Panc1 (cell line): ENCODE measurements at regions not wholly inside any gene's neighbourhood (a gene's known extent, or its start where the extent isn't known, plus 50 kb on each side); places are given as distances from the start of the nearest gene placed in this dataset.

ENCODE experiments used
- ATAC-seq: fragments of 200-7000 bp; cut with Tn5 transposase; 2 replicates; pipeline ENCODE4 v1.9.1; 2020; ENCODE audit warnings: mild to moderate bottlenecking, moderate library complexity
- BruUV-seq: library from RNA; stranded (reverse); fragments of 400-500 nt; replicated peaks from 2 replicates; lab custom pipeline; 2021; lab: Mats Ljungman, UMichigan
- CTCF ChIA-PET: fragments of 300-600 bp; sonication (Branson Sonifier 250); formaldehyde crosslinking; loops from one replicate; lab custom pipeline; 2022; ENCODE audit warnings: antibody characterized with exemption; lab: Charles Lee
- POLR2A ChIA-PET: fragments of 300-600 bp; sonication (Branson Sonifier 250); formaldehyde crosslinking; loops from one replicate; lab custom pipeline; 2022; ENCODE audit warnings: antibody characterized with exemption; lab: Charles Lee
- DNase-seq: peaks from one replicate; pipeline ENCODE4 v3.0.0-alpha.2; 2010; ENCODE audit warnings: low read depth, low spot score
- H3K27ac ChIP-seq: 2 replicates; pipeline ENCODE4 v1.5.1; 2011; ENCODE audit warnings: mild to moderate bottlenecking, low read length, inconsistent platforms
- H3K27me3 ChIP-seq: fragments of 200-500 bp; sonication (Bioruptor generic); 2 replicates; pipeline ENCODE4 v1.6.0; 2014; ENCODE audit warnings: low read length, inconsistent platforms; ENCODE audit not compliant: control insufficient read depth, insufficient read depth
- H3K36me3 ChIP-seq: fragments of 200-500 bp; sonication (Bioruptor generic); 2 replicates; pipeline ENCODE4 v1.5.1; 2014; ENCODE audit warnings: inconsistent platforms, mild to moderate bottlenecking, low read length, moderate library complexity; ENCODE audit not compliant: control insufficient read depth, insufficient read depth
- H3K4me1 ChIP-seq: 2 replicates; pipeline ENCODE4 v1.5.1; 2011; ENCODE audit warnings: inconsistent platforms, mild to moderate bottlenecking, low read length, moderate library complexity; ENCODE audit not compliant: control insufficient read depth, insufficient read depth
- H3K4me3 ChIP-seq, 2 experiments: 2 replicates each; pipeline ENCODE4 v1.5.1; 2011 to 2012; ENCODE audit warnings: low read depth in 2 of 2, low read length in 2 of 2, mild to moderate bottlenecking in 2 of 2, inconsistent platforms in 1 of 2, moderate library complexity in 1 of 2
- H3K9me3 ChIP-seq: fragments of 200-500 bp; sonication (Bioruptor generic); 2 replicates; pipeline ENCODE4 v1.5.1; 2014; ENCODE audit warnings: low read depth, mild to moderate bottlenecking, inconsistent platforms, low read length, moderate library complexity; ENCODE audit not compliant: control insufficient read depth, insufficient read depth
- POLR2AphosphoS5 ChIP-seq: IDR thresholded peaks from 2 replicates; pipeline ENCODE4 v1.6.1; 2012; ENCODE audit warnings: mild to moderate bottlenecking, low read depth, low read length, moderate library complexity
- SIN3A ChIP-seq: IDR thresholded peaks from 2 replicates; pipeline ENCODE4 v1.6.1; 2012; ENCODE audit warnings: low read depth, mild to moderate bottlenecking, low read length, moderate library complexity, borderline replicate concordance; ENCODE audit not compliant: insufficient read depth
- TCF7L2 ChIP-seq: IDR thresholded peaks from 2 replicates; pipeline ENCODE4 v1.6.1; 2011; ENCODE audit warnings: mild to moderate bottlenecking, low read depth, low read length, inconsistent platforms
- in situ Hi-C: cut with HindIII; loops from 2 replicates; pipeline ENCODE4 v1.10.0; 2016; ENCODE audit warnings: low sequenced_read_pairs, low pct_unique_long_range_greater_than_20kb
- intact Hi-C: fragments of 100-400 bp; cut with micrococcal nuclease; formaldehyde crosslinking; loops from one replicate; pipeline ENCODE4 v1.10.0; 2022; ENCODE audit not compliant: unreplicated experiment
- TF ChIP-seq, protein P1 (sequence below): fragments of 450-650 bp; IDR thresholded peaks from 2 replicates; pipeline ENCODE4 v1.5.1; 2017; ENCODE audit warnings: mild to moderate bottlenecking
- TF ChIP-seq, protein P2 (sequence below), 2 experiments: IDR thresholded peaks; 2 replicates each; pipeline ENCODE4 v1.6.1; 2011 to 2012; ENCODE audit warnings: low read depth in 2 of 2, control low read depth in 1 of 2, low read length in 1 of 2, mild to moderate bottlenecking in 1 of 2, moderate library complexity in 1 of 2; ENCODE audit not compliant: insufficient read depth in 1 of 2

DNA sequence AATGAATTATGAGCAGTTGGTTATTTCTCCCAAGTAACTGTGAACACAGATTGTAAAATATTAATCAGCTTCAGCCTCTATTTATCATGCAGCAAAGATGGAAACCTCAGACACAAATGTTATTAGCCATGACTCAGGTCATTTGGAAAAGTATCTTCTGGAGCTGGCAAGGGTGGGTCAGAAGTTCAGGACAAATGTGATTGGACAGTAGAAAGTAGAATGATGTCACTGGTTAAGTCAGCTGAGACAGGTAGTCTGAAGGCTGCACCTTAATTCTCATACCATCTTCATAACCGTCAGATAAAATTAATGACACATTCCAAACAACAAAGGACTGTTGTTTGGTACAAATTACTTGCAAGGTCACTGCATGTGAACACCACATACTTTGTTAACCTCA is 140.2 kb downstream of the EMB start:
- H3K36me3 ChIP-seq = no peaks in the 10 kb centered on the region
- H3K4me3 ChIP-seq = no peak overlapping the region
- intact Hi-C loops = no loop called here
- H3K9me3 ChIP-seq = peaks cover 21% of the 10 kb centered on the region; the same call in 1 of the 2 replicates
- POLR2A ChIA-PET = no interaction called here
- no peak overlapping the region for H3K27ac ChIP-seq
- no peaks in the 10 kb centered on the region for H3K27me3 ChIP-seq
- no peak for ATAC-seq
- CTCF ChIA-PET = no interaction called here
- DNase-seq = no peak
- peaks cover 8% of the 10 kb centered on the region; the same call in 1 of the 2 replicates for H3K4me1 ChIP-seq
- TF ChIP-seq TCF7L2 = no peak
- TF ChIP-seq, protein P1, sequence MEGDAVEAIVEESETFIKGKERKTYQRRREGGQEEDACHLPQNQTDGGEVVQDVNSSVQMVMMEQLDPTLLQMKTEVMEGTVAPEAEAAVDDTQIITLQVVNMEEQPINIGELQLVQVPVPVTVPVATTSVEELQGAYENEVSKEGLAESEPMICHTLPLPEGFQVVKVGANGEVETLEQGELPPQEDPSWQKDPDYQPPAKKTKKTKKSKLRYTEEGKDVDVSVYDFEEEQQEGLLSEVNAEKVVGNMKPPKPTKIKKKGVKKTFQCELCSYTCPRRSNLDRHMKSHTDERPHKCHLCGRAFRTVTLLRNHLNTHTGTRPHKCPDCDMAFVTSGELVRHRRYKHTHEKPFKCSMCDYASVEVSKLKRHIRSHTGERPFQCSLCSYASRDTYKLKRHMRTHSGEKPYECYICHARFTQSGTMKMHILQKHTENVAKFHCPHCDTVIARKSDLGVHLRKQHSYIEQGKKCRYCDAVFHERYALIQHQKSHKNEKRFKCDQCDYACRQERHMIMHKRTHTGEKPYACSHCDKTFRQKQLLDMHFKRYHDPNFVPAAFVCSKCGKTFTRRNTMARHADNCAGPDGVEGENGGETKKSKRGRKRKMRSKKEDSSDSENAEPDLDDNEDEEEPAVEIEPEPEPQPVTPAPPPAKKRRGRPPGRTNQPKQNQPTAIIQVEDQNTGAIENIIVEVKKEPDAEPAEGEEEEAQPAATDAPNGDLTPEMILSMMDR = no peak
- no peak for TF ChIP-seq SIN3A
- TF ChIP-seq, protein P2, sequence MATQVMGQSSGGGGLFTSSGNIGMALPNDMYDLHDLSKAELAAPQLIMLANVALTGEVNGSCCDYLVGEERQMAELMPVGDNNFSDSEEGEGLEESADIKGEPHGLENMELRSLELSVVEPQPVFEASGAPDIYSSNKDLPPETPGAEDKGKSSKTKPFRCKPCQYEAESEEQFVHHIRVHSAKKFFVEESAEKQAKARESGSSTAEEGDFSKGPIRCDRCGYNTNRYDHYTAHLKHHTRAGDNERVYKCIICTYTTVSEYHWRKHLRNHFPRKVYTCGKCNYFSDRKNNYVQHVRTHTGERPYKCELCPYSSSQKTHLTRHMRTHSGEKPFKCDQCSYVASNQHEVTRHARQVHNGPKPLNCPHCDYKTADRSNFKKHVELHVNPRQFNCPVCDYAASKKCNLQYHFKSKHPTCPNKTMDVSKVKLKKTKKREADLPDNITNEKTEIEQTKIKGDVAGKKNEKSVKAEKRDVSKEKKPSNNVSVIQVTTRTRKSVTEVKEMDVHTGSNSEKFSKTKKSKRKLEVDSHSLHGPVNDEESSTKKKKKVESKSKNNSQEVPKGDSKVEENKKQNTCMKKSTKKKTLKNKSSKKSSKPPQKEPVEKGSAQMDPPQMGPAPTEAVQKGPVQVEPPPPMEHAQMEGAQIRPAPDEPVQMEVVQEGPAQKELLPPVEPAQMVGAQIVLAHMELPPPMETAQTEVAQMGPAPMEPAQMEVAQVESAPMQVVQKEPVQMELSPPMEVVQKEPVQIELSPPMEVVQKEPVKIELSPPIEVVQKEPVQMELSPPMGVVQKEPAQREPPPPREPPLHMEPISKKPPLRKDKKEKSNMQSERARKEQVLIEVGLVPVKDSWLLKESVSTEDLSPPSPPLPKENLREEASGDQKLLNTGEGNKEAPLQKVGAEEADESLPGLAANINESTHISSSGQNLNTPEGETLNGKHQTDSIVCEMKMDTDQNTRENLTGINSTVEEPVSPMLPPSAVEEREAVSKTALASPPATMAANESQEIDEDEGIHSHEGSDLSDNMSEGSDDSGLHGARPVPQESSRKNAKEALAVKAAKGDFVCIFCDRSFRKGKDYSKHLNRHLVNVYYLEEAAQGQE (IDR thresholded peaks at IDR 0.05; ENCODE audit: insufficient read depth in 1 of 2, low read depth in 2 of 2, low read length in 1 of 2) = no peak
- no peak for TF ChIP-seq POLR2AphosphoS5
- in situ Hi-C loops = no loop called here
- no TSS peak for BruUV-seq

DNA sequence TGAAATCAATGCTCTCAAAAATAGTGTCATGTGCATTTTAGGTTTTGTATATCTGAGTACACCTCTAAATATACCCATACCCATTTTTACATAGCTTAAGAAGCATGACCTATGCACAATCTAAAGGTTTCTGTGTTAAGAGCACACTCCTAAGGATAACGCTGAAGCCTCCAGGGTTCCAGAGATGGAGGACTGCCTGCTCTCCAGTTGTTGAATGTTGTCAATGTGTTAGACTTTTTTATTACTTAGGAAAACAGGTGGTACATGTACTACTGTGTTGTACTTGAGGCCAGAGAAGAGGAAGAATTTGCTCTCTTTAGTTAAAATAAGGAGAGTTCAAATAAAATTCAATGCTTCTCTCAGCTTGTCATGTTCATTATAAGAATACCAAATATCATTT is 141.2 kb downstream of the EMB start:
- no peak overlapping the region for H3K27ac ChIP-seq
- no peaks in the 10 kb centered on the region for H3K36me3 ChIP-seq
- TF ChIP-seq POLR2AphosphoS5 = no peak
- no peak for TF ChIP-seq TCF7L2
- no peak for TF ChIP-seq SIN3A
- DNase-seq (no peak), ATAC-seq (no peak)
- H3K27me3 ChIP-seq = no peaks in the 10 kb centered on the region
- H3K4me1 ChIP-seq = peaks cover 8% of the 10 kb centered on the region; the same call in 1 of the 2 replicates
- H3K9me3 ChIP-seq = peaks cover 17% of the 10 kb centered on the region; the same call in 1 of the 2 replicates
- BruUV-seq = no TSS peak
- ChIA-PET CTCF (no interaction called here), POLR2A (no interaction called here)
- in situ Hi-C loops = no loop called here
- no peak overlapping the region for H3K4me3 ChIP-seq
- intact Hi-C loops = no loop called here

DNA sequence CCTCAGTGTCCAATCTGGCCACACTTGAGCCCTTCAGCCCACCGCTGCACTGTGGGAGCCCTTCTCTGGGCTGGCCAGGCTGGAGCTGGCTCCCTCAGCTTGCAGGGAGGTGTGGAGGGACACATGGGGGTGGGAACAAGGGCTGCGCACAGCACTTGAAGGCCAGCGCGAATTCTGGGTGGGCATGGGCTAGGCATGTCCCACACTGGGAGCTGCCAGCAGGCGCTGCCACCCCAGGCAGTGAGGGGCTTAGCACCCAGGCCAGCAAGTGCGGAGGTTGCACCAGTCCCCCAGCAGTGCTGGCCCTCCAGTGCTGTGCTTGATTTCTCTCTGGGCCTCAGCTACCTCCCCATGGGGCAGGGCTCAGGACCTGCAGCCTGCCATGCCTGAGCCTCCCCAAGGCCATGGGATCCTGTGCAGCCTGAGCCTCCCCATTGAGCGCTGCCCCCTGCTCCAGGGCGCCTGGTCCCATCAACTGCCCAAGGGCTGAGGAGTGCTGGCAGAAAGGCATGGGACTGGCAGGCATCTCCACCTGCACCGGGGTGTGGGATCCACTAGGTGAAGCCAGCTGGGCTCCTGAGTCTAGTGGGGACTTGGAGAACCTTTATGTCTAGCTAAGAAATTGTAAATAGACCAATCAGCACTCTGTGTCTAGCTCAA is 148.2 kb downstream of the EMB start:
- POLR2A ChIA-PET = no interaction called here

More for the DNA sequence above, 148.2 kb downstream of the EMB start:
- no peak overlapping the region for H3K4me3 ChIP-seq
- DNase-seq (no peak), ATAC-seq (no peak)
- H3K4me1 ChIP-seq = no peaks in the 10 kb centered on the region
- H3K27me3 ChIP-seq = no peaks in the 10 kb centered on the region
- intact Hi-C loops = no loop called here
- BruUV-seq = no TSS peak
- no peaks in the 10 kb centered on the region for H3K36me3 ChIP-seq
- H3K27ac ChIP-seq = no peak overlapping the region
- CTCF ChIA-PET = no interaction called here
- TF ChIP-seq, protein P2 (IDR thresholded peaks at IDR 0.05; ENCODE audit: insufficient read depth in 1 of 2, low read depth in 2 of 2, low read length in 1 of 2) = no peak
- TF ChIP-seq SIN3A = no peak
- TF ChIP-seq, protein P1 = no peak
- no peak for TF ChIP-seq TCF7L2
- TF ChIP-seq POLR2AphosphoS5 = no peak
- H3K9me3 ChIP-seq = no peaks in the 10 kb centered on the region
- in situ Hi-C loops = no loop called here
